H1 (cell line): ENCODE measurements at regions not wholly inside any gene's neighbourhood (a gene's known extent, or its start where the extent isn't known, plus 50 kb on each side); places are given as distances from the start of the nearest gene placed in this dataset.

Source experiments
- BRCA1 ChIP-seq: IDR thresholded peaks from 2 replicates; pipeline ENCODE4 v1.6.1; 2012; ENCODE audit warnings: low read depth, low read length, improper control_type of control experiment
- CHD2 ChIP-seq: IDR thresholded peaks from 2 replicates; pipeline ENCODE4 v1.6.1; 2012; ENCODE audit warnings: low read length, improper control_type of control experiment
- CREB1 ChIP-seq: IDR thresholded peaks from 2 replicates; pipeline ENCODE4 v1.6.1; 2012; ENCODE audit warnings: inconsistent platforms
- EGR1 ChIP-seq: IDR thresholded peaks from 2 replicates; pipeline ENCODE4 v1.6.1; 2011; ENCODE audit warnings: low read depth, low read length, borderline replicate concordance
- EZH2 ChIP-seq: fragments of 200-600 bp; sonication (generic); IDR thresholded peaks from 2 replicates; pipeline ENCODE4 v1.7.1; 2012; ENCODE audit warnings: low read depth, mild to moderate bottlenecking, moderate library complexity, low read length, inconsistent platforms; ENCODE audit not compliant: severe bottlenecking
- MAFK ChIP-seq: IDR thresholded peaks from 2 replicates; pipeline ENCODE4 v1.6.1; 2012; ENCODE audit warnings: low read depth, mild to moderate bottlenecking, improper control_type of control experiment, low read length
- POLR2A ChIP-seq, 2 experiments: IDR thresholded peaks; 1 replicate in 1 of 2; 2 replicates in 1 of 2; pipeline ENCODE4 v1.6.1; 2011; ENCODE audit warnings: low read depth in 2 of 2, low read length in 2 of 2, mild to moderate bottlenecking in 2 of 2; ENCODE audit errors: control extremely low read depth in 1 of 2
- POLR2AphosphoS5 ChIP-seq: IDR thresholded peaks from 2 replicates; pipeline ENCODE4 v1.6.1; 2011; ENCODE audit warnings: low read depth, low read length
- SIX5 ChIP-seq: IDR thresholded peaks from 2 replicates; pipeline ENCODE4 v1.6.1; 2011; ENCODE audit warnings: mild to moderate bottlenecking, low read depth, low read length
- SRF ChIP-seq: IDR thresholded peaks from 2 replicates; pipeline ENCODE4 v1.6.1; 2011; ENCODE audit warnings: mild to moderate bottlenecking, low read depth, low read length, moderate library complexity
- TBP ChIP-seq: IDR thresholded peaks from 2 replicates; pipeline ENCODE4 v1.6.1; 2011; ENCODE audit warnings: low read depth, low read length, improper control_type of control experiment
- TCF12 ChIP-seq: IDR thresholded peaks from 2 replicates; pipeline ENCODE4 v1.6.1; 2011; ENCODE audit warnings: low read depth, mild to moderate bottlenecking, low read length
- TF ChIP-seq, protein P1 (sequence below), 3 experiments: IDR thresholded peaks; 1 replicate in 2 of 3; 2 replicates in 1 of 3; pipeline versions ENCODE4 v1.5.1 to v1.6.1; 2011; ENCODE audit warnings: low read length in 3 of 3, mild to moderate bottlenecking in 3 of 3, inconsistent platforms in 2 of 3, low read depth in 1 of 3, moderate library complexity in 1 of 3; ENCODE audit not compliant: insufficient read depth in 1 of 3; ENCODE audit errors: control extremely low read depth in 1 of 3

DNA sequence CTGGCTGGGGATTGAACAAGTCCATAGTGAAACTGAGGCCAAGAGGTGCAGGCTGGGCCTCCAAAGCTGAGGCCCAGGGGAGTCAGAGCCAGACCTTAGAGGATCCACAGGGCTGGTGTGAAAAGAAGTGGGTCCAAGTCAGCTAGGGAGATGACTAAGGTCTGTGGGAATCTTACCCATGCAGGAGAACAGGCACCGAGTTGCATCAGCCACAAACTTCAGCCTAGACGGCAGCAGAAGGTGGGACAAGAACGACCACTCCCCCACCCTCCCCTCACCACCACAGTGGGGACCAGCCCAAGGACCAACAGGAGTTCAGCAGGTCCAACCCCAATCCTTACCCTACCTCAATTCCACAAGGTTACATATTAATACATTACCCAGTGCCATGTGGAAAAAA is 282.3 kb downstream of the TTLL7 start:
- TF ChIP-seq POLR2AphosphoS5 (no peak), CHD2 (no peak), MAFK (no peak), TBP (no peak), EZH2 (no peak), POLR2A (IDR thresholded peaks at IDR 0.05; ENCODE audit: control extremely low read depth in 1 of 2, low read depth in 2 of 2, low read length in 2 of 2) (no peak), SRF (no peak), TCF12 (no peak), SIX5 (no peak), BRCA1 (no peak), EGR1 (no peak), CREB1 (no peak)
- TF ChIP-seq, protein P1, sequence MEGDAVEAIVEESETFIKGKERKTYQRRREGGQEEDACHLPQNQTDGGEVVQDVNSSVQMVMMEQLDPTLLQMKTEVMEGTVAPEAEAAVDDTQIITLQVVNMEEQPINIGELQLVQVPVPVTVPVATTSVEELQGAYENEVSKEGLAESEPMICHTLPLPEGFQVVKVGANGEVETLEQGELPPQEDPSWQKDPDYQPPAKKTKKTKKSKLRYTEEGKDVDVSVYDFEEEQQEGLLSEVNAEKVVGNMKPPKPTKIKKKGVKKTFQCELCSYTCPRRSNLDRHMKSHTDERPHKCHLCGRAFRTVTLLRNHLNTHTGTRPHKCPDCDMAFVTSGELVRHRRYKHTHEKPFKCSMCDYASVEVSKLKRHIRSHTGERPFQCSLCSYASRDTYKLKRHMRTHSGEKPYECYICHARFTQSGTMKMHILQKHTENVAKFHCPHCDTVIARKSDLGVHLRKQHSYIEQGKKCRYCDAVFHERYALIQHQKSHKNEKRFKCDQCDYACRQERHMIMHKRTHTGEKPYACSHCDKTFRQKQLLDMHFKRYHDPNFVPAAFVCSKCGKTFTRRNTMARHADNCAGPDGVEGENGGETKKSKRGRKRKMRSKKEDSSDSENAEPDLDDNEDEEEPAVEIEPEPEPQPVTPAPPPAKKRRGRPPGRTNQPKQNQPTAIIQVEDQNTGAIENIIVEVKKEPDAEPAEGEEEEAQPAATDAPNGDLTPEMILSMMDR (IDR thresholded peaks at IDR 0.05; ENCODE audit: control extremely low read depth in 1 of 3, insufficient read depth in 1 of 3, low read depth in 1 of 3, low read length in 3 of 3): no peak
